Right atrium auricular region (tissue), 2 donors: ENCODE measurements at regions not wholly inside any gene's neighbourhood (a gene's known extent, or its start where the extent isn't known, plus 50 kb on each side); places are given as distances from the start of the nearest gene placed in this dataset.

ENCODE experiments used
- DNase-seq: peaks from one replicate; pipeline ENCODE4 v3.0.0-alpha.2; 2019; ENCODE audit warnings: low spot score
- H3K27ac ChIP-seq, 2 donors: fragments of 200-600 bp; sonication (generic); 1 replicate in 1 of 2; 2 replicates in 1 of 2; pipeline ENCODE4 v1.5.1; 2016 to 2019
- H3K27me3 ChIP-seq, 2 donors: fragments of 200-600 bp; sonication (generic); one replicate each; pipeline versions ENCODE4 v1.5.1 to v1.6.0; 2017 to 2019
- H3K36me3 ChIP-seq: fragments of 200-600 bp; sonication (generic); one replicate; pipeline ENCODE4 v1.5.1; 2016
- H3K4me1 ChIP-seq, 2 donors: fragments of 200-600 bp; sonication (generic); one replicate each; pipeline versions ENCODE4 v1.5.1 to v1.6.0; 2017 to 2019
- H3K4me3 ChIP-seq, 2 donors: fragments of 200-600 bp; sonication (generic); 1 replicate in 1 of 2; 2 replicates in 1 of 2; pipeline ENCODE4 v1.5.1; 2017 to 2019; ENCODE audit warnings: mild to moderate bottlenecking in 1 of 2, moderate library complexity in 1 of 2
- H3K9me3 ChIP-seq, 2 donors: fragments of 200-600 bp; sonication (generic); one replicate each; pipeline ENCODE4 v1.5.1; 2019
- CTCF ChIP-seq, 2 donors: fragments of 200-600 bp; sonication (generic); IDR thresholded peaks; one replicate each; pipeline ENCODE4 v1.5.1; 2019; ENCODE audit warnings: antibody characterized with exemption in 2 of 2

DNA sequence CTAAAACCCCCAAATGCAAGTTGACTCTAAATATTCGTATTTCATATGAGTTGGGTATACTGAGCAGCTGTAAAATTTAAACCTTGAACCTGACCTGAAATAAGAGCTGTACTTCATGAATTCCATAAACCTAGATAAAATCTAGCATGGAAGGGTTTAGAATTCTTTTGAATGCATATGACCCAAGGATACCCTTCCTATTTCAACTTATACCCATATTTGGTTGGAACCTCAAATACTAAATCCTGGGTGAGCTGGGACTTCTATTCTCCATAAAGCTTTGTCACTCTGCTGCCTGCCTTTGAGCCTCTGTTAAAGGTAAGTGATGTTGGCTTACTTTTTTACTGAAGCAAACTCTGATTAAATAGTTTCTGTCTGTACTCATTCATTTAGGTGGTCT, 994.6 kb downstream of the SUCLG1 start:
- no peaks in the 10 kb centered on the region for H3K36me3 ChIP-seq
- no peak overlapping the region for H3K4me3 ChIP-seq
- H3K9me3 ChIP-seq = no peaks in the 10 kb centered on the region
- TF ChIP-seq CTCF (IDR thresholded peaks at IDR 0.05) = no peak
- no peak for DNase-seq
- no peak overlapping the region for H3K27ac ChIP-seq
- H3K27me3 ChIP-seq = no peaks in the 10 kb centered on the region
- no peaks in the 10 kb centered on the region for H3K4me1 ChIP-seq

- no peak overlapping the region for H3K4me3 ChIP-seq
- H3K4me1 ChIP-seq = no peaks in the 10 kb centered on the region
- DNase-seq = no peak
- no peak overlapping the region for H3K27ac ChIP-seq
- TF ChIP-seq CTCF (IDR thresholded peaks at IDR 0.05) = no peak
- H3K36me3 ChIP-seq = no peaks in the 10 kb centered on the region
- no peaks in the 10 kb centered on the region for H3K9me3 ChIP-seq
- H3K27me3 ChIP-seq = no peaks in the 10 kb centered on the region
These were observed 996.2 kb downstream of the SUCLG1 start for GRCh38 chr2:83462881-83463280.

DNA sequence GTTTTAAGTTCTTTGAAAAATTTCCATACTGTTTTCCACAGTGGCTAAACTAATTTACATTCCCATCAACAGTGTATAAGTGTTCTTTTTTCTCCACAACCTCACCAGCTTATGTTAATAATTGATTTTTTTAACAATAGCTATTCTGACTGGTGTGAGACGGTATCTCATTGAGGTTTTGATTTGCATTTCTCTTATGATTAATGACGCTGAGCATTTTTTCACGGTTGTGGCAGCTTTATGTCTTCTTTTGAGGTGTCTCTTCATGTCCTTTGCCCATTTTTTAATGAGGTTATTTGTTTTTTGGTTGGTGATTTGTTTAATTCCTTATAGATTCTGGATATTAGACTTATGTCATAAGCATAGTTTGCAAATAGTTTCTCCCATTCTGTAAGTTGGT, 997.9 kb downstream of the SUCLG1 start:
- no peak overlapping the region for H3K4me3 ChIP-seq
- DNase-seq = no peak
- H3K27me3 ChIP-seq = no peaks in the 10 kb centered on the region
- no peaks in the 10 kb centered on the region for H3K9me3 ChIP-seq
- H3K36me3 ChIP-seq = no peaks in the 10 kb centered on the region
- no peak overlapping the region for H3K27ac ChIP-seq
- no peaks in the 10 kb centered on the region for H3K4me1 ChIP-seq
- no peak for TF ChIP-seq CTCF (IDR thresholded peaks at IDR 0.05)

DNA sequence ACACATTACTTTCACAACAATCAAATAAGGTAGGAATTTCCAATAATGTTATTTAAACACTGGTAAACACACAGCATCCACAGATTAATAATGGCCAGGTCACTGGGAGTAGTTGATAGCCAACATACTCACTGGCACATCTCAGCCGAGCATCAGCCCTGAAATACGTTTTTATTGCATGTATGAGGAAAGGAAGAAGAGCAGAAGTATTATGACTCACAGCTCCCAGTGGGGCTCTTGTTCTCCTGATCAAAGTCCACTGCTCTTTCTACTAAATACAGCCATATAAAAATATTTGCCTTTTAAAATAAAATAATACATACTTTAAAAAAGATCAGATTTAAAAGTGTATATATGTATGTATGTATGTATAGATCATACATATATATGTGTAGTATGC, 999.6 kb downstream of the SUCLG1 start:
- no peak overlapping the region for H3K4me3 ChIP-seq
- no peaks in the 10 kb centered on the region for H3K36me3 ChIP-seq
- no peaks in the 10 kb centered on the region for H3K4me1 ChIP-seq
- DNase-seq = no peak
- H3K27ac ChIP-seq = no peak overlapping the region
- H3K27me3 ChIP-seq = no peaks in the 10 kb centered on the region
- no peaks in the 10 kb centered on the region for H3K9me3 ChIP-seq
- no peak for TF ChIP-seq CTCF (IDR thresholded peaks at IDR 0.05)

DNA sequence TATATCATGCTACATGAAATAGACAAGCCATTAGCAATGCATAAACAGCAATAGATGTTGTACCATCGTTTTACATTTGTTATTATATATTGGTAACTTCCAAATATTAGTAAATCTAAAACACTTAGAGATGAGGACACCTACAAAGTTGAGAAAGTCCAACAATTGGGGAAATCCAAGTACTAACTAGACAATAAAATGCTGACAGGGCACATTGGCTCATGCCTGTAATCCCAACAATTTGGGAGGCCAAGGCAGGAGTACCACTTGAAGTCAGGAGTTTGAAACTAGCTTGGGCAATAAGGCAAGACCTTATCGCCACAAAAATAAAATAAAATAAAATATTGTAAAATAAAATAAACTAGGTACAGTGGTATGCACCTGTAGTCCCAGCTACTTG, 1023.1 kb downstream of the SUCLG1 start:
- DNase-seq = no peak
- H3K4me1 ChIP-seq = no peaks in the 10 kb centered on the region
- no peak overlapping the region for H3K4me3 ChIP-seq
- H3K36me3 ChIP-seq = no peaks in the 10 kb centered on the region
- no peaks in the 10 kb centered on the region for H3K9me3 ChIP-seq
- no peaks in the 10 kb centered on the region for H3K27me3 ChIP-seq
- no peak for TF ChIP-seq CTCF (IDR thresholded peaks at IDR 0.05)
- H3K27ac ChIP-seq = no peak overlapping the region

DNA sequence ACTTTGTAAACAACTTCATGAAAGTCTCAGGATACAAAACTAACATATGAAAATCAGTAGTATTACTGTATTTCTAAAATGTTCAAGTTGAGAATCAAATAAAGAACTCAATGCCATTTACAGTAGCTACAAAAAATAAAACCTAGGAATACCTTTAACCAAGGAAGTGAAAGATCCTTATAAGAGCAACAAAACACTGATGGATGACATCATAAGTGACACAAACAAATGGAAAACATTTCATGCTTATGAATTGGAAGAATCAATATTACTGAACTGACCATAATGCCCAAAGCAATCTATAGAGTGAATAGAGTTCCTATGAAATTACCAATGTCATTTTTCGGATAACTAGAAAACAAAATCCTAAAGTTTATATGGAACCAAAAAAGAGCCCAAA, 1038.1 kb downstream of the SUCLG1 start:
- H3K36me3 ChIP-seq = no peaks in the 10 kb centered on the region
- no peak overlapping the region for H3K27ac ChIP-seq
- peaks cover 0 to 3% of the 10 kb centered on the region in 2 donors for H3K27me3 ChIP-seq

More for the DNA sequence above, 1038.1 kb downstream of the SUCLG1 start:
- no peak for TF ChIP-seq CTCF (IDR thresholded peaks at IDR 0.05)
- no peak for DNase-seq
- Histone ChIP-seq H3K9me3 (peaks cover 0 to 23% of the 10 kb centered on the region in 2 donors), H3K4me3 (no peak overlapping the region), H3K4me1 (no peaks in the 10 kb centered on the region)
